GM12864 (cell line): ENCODE measurements at regions not wholly inside any gene's neighbourhood (a gene's known extent, or its start where the extent isn't known, plus 50 kb on each side); places are given as distances from the start of the nearest gene placed in this dataset.

Experiments
- DNase-seq: peaks from one replicate; pipeline ENCODE4 v3.0.0-alpha.2; 2011; ENCODE audit warnings: low read depth
- H3K4me3 ChIP-seq: 2 replicates; pipeline ENCODE4 v1.5.1; 2011; ENCODE audit warnings: mild to moderate bottlenecking, low read depth, low read length, control low read depth
- TF ChIP-seq, protein P1 (sequence below): IDR thresholded peaks from 2 replicates; pipeline ENCODE4 v1.5.1; 2011; ENCODE audit warnings: low read depth, mild to moderate bottlenecking, moderate library complexity, low read length, control low read depth, inconsistent platforms; ENCODE audit errors: missing control alignments

GRCh38 chr13:105446197-105446596 is 1089.3 kb downstream of the EFNB2 start:
- TF ChIP-seq, protein P1, sequence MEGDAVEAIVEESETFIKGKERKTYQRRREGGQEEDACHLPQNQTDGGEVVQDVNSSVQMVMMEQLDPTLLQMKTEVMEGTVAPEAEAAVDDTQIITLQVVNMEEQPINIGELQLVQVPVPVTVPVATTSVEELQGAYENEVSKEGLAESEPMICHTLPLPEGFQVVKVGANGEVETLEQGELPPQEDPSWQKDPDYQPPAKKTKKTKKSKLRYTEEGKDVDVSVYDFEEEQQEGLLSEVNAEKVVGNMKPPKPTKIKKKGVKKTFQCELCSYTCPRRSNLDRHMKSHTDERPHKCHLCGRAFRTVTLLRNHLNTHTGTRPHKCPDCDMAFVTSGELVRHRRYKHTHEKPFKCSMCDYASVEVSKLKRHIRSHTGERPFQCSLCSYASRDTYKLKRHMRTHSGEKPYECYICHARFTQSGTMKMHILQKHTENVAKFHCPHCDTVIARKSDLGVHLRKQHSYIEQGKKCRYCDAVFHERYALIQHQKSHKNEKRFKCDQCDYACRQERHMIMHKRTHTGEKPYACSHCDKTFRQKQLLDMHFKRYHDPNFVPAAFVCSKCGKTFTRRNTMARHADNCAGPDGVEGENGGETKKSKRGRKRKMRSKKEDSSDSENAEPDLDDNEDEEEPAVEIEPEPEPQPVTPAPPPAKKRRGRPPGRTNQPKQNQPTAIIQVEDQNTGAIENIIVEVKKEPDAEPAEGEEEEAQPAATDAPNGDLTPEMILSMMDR = no peak
- no peak overlapping the region for H3K4me3 ChIP-seq
- no peak for DNase-seq

DNA sequence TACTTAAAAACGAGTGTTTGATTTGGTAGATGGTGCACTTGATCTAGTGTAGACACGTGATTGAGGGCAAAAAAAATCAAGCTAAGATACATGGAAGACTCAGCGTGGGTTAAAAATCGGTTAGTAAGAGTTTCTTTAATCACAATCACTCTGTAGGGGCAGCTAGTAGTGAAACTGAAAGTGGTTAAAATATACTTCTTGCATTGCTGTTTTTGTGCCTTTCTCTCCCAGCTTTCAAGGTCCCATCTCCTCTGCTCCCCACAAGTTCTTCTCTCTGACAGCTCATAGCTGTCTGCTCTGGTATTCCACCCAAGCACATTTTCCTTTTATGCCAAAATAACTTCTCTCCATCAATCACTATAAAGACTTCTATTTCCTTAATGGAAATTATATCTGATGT is 1089.7 kb downstream of the EFNB2 start:
- TF ChIP-seq, protein P1 = no peak
- DNase-seq = no peak
- no peak overlapping the region for H3K4me3 ChIP-seq

GRCh38 chr13:105442949-105443699 is 1092.3 kb downstream of the EFNB2 start:
- TF ChIP-seq, protein P1 = no peak
- DNase-seq = no peak
- H3K4me3 ChIP-seq = no peak overlapping the region

- TF ChIP-seq, protein P1 = no peak
- H3K4me3 ChIP-seq = no peak overlapping the region
- DNase-seq = no peak
Observed at GRCh38 chr13:105442040-105442439, 1093.4 kb downstream of the EFNB2 start.

GRCh38 chr13:105441051-105441750 is 1094.3 kb downstream of the EFNB2 start:
- H3K4me3 ChIP-seq = no peak overlapping the region
- TF ChIP-seq, protein P1 = no peak
- no peak for DNase-seq

DNA sequence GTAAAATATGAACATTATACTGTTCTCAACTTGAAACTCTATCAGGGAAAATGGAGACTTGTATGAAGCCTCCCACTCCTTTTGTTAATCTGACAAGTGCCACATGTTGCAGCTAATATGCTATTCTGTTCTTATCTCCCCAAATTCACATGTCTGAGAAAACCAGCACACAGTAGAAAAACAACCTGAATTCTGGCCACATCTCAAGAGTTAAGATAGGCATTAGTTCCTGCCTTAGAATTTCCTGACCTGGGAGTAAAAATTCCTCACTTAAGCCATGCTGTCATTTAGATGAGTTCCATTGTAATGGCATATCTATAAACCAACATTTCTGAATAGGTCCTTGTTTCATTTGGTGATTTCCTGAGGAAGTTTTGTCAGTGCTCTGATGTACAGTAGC is 1098.5 kb downstream of the EFNB2 start:
- no peak for DNase-seq
- H3K4me3 ChIP-seq = no peak overlapping the region
- TF ChIP-seq, protein P1 = no peak

DNA sequence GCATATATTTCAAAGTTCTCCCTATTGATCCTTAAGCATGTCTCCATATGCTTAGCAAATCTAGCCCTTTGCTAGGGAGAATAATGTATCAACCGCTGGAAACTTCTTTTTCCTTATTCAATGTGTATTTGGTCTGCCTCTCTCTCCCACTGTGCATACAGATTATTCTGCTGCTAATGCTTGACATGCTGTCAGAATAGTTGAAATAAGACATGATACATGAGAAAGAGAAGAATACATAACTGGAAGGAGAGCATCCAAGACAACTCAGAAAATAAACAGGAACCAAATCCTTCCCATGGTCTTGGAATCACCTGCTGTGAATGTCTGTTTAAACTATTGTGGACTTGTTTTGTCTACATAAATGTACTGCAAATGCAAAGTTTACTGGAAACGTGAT is 1103.0 kb downstream of the EFNB2 start:
- DNase-seq = no peak
- TF ChIP-seq, protein P1 = no peak
- no peak overlapping the region for H3K4me3 ChIP-seq
